Head of caudate nucleus (tissue), 42 donors: ENCODE measurements at regions not wholly inside any gene's neighbourhood (a gene's known extent, or its start where the extent isn't known, plus 50 kb on each side); places are given as distances from the start of the nearest gene placed in this dataset.
A peak's percentile ranks its signal among the peaks of the same experiment; 100 is the strongest.

Experiments
- DNase-seq, 42 donors: peaks; one replicate each; pipeline versions ENCODE4 v3.0.0 to v3.0.0-alpha.2; 2020 to 2021; ENCODE audit warnings: mixed read lengths in 7 of 42
- intact Hi-C: fragments of 100-400 bp; cut with DNase I; formaldehyde crosslinking; loops from one replicate; pipeline ENCODE4 v1.15.0; 2022

GRCh38 chr7:81549484-81550016 is 220.3 kb downstream of the HGF start:
- DNase-seq, result no peak
- intact Hi-C loops, result no loop called here

- intact Hi-C loops, result no loop called here
- DNase-seq, result no peak
These were observed 234.9 kb downstream of the HGF start for GRCh38 chr7:81534996-81535395.

- intact Hi-C loops, result no loop called here
- DNase-seq, result no peak
These were observed 235.4 kb downstream of the HGF start for GRCh38 chr7:81534446-81534845.

- intact Hi-C loops, result no loop called here
- no peak for DNase-seq
These were observed 235.9 kb downstream of the HGF start for GRCh38 chr7:81533931-81534330.

GRCh38 chr7:81533426-81533825 is 236.4 kb downstream of the HGF start:
- no peak for DNase-seq
- intact Hi-C loops, result no loop called here

- no peak for DNase-seq
- intact Hi-C loops, result no loop called here
These were observed 240.1 kb downstream of the HGF start for GRCh38 chr7:81529785-81530184.

- no peak for DNase-seq
- intact Hi-C loops, result no loop called here
These were observed 242.2 kb downstream of the HGF start for GRCh38 chr7:81527651-81528050.

- intact Hi-C loops, result no loop called here
- DNase-seq, result no peak
These were observed 242.9 kb downstream of the HGF start for GRCh38 chr7:81526971-81527370.

- DNase-seq, result no peak
- intact Hi-C loops, result no loop called here
These were observed 244.0 kb downstream of the HGF start for GRCh38 chr7:81525841-81526240.

GRCh38 chr7:81519886-81520285 is 250.0 kb downstream of the HGF start:
- intact Hi-C loops, result no loop called here
- DNase-seq, result no peak

- no peak for DNase-seq
- intact Hi-C loops, result no loop called here
These were observed 252.9 kb downstream of the HGF start for GRCh38 chr7:81516898-81517297.

GRCh38 chr7:81515009-81515408 is 254.8 kb downstream of the HGF start:
- intact Hi-C loops, result no loop called here
- DNase-seq, result no peak

- no peak for DNase-seq
- intact Hi-C loops, result no loop called here
These were observed 255.3 kb downstream of the HGF start for GRCh38 chr7:81514546-81514945.

- intact Hi-C loops, result no loop called here
- DNase-seq, result no peak
These were observed 259.7 kb downstream of the HGF start for GRCh38 chr7:81510122-81510521.

- no peak for DNase-seq
- intact Hi-C loops, result no loop called here
These were observed 262.6 kb downstream of the HGF start for GRCh38 chr7:81507221-81507620.

- DNase-seq, result no peak
- intact Hi-C loops, result no loop called here
These were observed 263.2 kb downstream of the HGF start for GRCh38 chr7:81506609-81507008.

- intact Hi-C loops, result no loop called here
These were observed 266.1 kb downstream of the HGF start for GRCh38 chr7:81503771-81504170.

GRCh38 chr7:81503336-81503735 is 266.5 kb downstream of the HGF start:
- intact Hi-C loops, result no loop called here
- DNase-seq, result no peak

More at GRCh38 chr7:81503771-81504170, 266.1 kb downstream of the HGF start:
- DNase-seq, result no peak

GRCh38 chr7:81501220-81501619 is 268.6 kb downstream of the HGF start:
- intact Hi-C loops, result no loop called here
- no peak for DNase-seq

- intact Hi-C loops, result no loop called here
- no peak for DNase-seq
These were observed 269.2 kb downstream of the HGF start for GRCh38 chr7:81500631-81501030.

GRCh38 chr7:81499262-81500116 is 270.4 kb downstream of the HGF start:
- peak in 16 of 42 donors; percentile 8 to 71 (median 48) for DNase-seq
- intact Hi-C loops, result loop anchor here (5.0 kb wide), 1 partner anchor 518 kb away; no protein-coding TSS in a partner anchor
